ENCODE measurements at regions not wholly inside any gene's neighbourhood (a gene's known extent, or its start where the extent isn't known, plus 50 kb on each side); places are given as distances from the start of the nearest gene placed in this dataset.

GRCh38 chr2:16318051-16318450 is 347.6 kb downstream of the CYRIA start:
- no peak for TF ChIP-seq CTCF (IDR thresholded peaks at IDR 0.05; ENCODE audit: low read length)
- no peak for TF ChIP-seq EZH2 (IDR thresholded peaks at IDR 0.05; ENCODE audit: borderline replicate concordance, low read length)
